Hematopoietic multipotent progenitor cell (in vitro differentiated cells): ENCODE measurements at regions not wholly inside any gene's neighbourhood (a gene's known extent, or its start where the extent isn't known, plus 50 kb on each side); places are given as distances from the start of the nearest gene placed in this dataset.
A peak's percentile ranks its signal among the peaks of the same experiment; 100 is the strongest.

Experiments used
- DNase-seq, 3 donors: peaks; one replicate each; pipeline ENCODE4 v3.0.0-alpha.2; 2011 to 2015; ENCODE audit warnings: low read depth in 2 of 3, low spot score in 2 of 3

GRCh38 chr14:100436745-100437406 lies 113.7 kb downstream of the SLC25A47 start:
- DNase-seq: no peak

GRCh38 chr14:100438271-100438670 lies 115.1 kb downstream of the SLC25A47 start:
- DNase-seq: no peak

DNA sequence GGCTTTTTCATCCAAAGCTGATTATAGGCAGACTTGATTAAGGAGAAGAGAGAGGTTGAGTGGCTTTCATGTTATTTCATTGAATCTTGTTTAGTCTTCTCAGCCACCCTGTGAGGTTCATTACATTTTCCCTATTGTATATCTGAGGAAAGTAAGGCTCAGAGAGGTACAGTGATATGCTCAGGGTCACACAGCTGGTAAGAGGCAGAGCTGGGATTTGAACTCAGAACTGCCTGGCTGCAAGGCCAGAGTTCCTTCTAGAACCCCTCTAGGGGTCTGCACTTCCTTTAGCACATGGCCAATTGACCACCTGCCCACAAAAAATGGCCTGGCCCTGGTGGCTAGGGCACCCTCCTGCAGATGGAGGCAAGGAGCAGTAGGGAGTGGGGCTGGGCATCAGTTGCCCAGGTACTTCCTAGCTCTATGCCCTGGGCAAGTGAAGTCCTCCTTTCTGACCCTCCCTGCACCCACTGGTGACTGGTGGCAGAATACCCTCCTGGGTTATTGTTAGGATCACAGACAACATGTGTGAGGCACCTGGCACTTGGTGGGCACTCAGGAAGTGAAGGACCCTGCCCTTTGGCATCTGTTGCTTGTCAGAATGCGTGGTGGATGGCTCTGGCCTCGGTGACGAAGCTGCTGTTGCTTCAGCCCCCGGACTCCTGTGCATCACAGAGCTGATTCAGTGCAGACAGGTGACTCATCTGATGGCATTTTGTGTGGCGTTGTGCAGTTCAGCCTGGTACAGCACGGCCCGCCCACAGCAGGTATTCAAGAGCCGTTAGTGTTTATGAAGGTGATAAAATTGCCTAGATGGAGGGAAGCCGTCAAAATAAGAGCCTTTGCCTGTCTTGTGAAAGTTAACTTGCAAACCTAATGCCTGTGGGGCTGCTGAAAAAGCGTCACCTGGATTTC lies 115.8 kb downstream of the SLC25A47 start:
- no peak for DNase-seq

DNA sequence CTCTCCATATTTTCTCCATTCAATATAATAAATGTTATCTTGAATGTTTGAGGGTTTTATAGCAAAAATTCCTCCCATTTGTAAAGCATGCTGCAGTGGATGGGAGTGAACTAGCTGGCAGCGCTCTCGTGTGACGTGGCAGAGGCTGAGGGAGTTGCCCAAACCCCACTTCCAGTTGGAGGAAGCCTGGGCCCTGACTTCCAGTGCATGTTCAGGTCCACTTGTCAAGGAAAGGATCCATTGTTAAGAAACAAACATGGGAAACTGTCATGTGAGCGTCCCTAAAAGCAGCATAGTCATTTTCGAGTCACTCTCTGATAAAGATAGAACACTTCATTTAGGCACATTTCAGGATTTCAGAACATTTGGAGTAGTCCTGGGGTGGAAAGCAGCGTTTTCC lies 116.6 kb downstream of the SLC25A47 start:
- no peak for DNase-seq

- peak; percentile 9 to 50 (median 45) for DNase-seq
Measured at GRCh38 chr14:100440207-100440631, 117.1 kb downstream of the SLC25A47 start.

- peak in 1 of 3 donors; percentile 7 for DNase-seq
Measured at GRCh38 chr14:100440758-100441203, 117.6 kb downstream of the SLC25A47 start.

GRCh38 chr14:100441271-100441947 lies 118.3 kb downstream of the SLC25A47 start:
- DNase-seq: no peak

- peak in 1 of 3 donors; percentile 5 for DNase-seq
Measured at GRCh38 chr14:100442036-100442435, 118.9 kb downstream of the SLC25A47 start.

- DNase-seq: no peak
Measured at GRCh38 chr14:100442498-100443490, 119.7 kb downstream of the SLC25A47 start.

- no peak for DNase-seq
Measured at GRCh38 chr14:100443603-100444002, 120.5 kb downstream of the SLC25A47 start.

DNA sequence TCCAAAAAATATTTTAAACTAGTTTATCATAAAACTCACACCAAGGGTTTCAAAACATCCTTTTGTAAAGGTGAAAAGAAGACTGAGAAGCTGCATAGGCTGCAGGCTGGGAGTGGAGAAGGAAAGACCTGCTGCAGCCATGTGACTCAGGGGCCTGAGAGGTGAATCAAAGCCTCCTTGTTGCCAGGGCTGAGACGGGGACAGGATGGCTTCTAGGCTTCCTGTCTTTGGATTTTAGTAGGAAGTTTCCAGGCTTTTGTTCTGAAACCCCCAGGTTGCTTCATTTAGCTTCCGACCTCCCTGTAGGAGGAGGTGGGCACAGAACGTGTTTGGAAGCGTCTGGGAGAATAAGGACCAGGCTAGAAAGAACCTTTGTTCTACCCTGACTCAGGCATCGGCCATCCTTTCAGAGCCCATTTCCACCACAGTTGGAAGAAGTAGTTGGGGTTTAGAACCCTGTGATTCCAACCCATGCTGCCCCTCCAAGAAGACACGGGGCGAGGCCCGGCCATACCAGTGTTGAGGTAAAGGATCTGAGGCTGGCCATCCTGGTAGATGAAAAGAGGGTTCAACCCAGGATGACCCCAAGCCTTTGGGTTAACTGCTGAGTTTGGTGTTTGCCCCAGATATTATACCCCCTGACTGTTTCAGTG lies 122.4 kb downstream of the SLC25A47 start:
- no peak for DNase-seq

- DNase-seq: no peak
Measured at GRCh38 chr14:100446572-100446971, 123.4 kb downstream of the SLC25A47 start.

- no peak for DNase-seq
Measured at GRCh38 chr14:100448376-100448775, 125.2 kb downstream of the SLC25A47 start.

GRCh38 chr14:100449225-100449987 lies 126.3 kb downstream of the SLC25A47 start:
- no peak for DNase-seq

DNA sequence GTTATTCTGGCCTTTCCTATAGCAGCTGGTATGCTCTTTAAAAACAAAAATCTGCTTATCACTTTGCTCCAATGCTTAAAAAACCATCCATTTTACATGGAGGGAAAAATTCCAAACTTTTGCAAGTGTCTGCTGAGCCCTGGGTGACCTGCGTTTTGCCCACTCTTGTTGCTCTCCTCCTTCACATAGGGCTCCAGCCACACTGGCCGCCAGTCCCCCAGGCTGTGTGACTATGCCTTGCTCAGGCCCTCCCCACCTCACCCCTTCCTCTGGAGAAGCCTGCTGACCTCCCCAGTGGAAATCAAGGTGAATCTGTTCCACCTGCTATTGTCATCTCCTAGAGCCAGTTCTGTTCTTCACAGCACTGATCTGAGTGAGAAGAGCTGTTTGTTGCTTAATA lies 126.9 kb downstream of the SLC25A47 start:
- no peak for DNase-seq

GRCh38 chr14:100450736-100451135 lies 127.6 kb downstream of the SLC25A47 start:
- DNase-seq: no peak

- no peak for DNase-seq
Measured at GRCh38 chr14:100451264-100451663, 128.1 kb downstream of the SLC25A47 start.

GRCh38 chr14:100453930-100454329 lies 130.8 kb downstream of the SLC25A47 start:
- no peak for DNase-seq

- no peak for DNase-seq
Measured at GRCh38 chr14:100454437-100454836, 131.3 kb downstream of the SLC25A47 start.
